PFSK-1 (cell line): ENCODE measurements at regions not wholly inside any gene's neighbourhood (a gene's known extent, or its start where the extent isn't known, plus 50 kb on each side); places are given as distances from the start of the nearest gene placed in this dataset.

ENCODE experiments used
- FOXP2 ChIP-seq: optimal IDR thresholded peaks from 2 replicates; pipeline ENCODE3; 2011; ENCODE audit warnings: borderline replicate concordance, control low read depth, inconsistent platforms; ENCODE audit not compliant: insufficient read depth; ENCODE audit errors: extremely low read length, extremely low read depth
- POLR2AphosphoS5 ChIP-seq: IDR thresholded peaks from 2 replicates; pipeline ENCODE4 v1.6.1; 2012; ENCODE audit warnings: low read depth, mild to moderate bottlenecking, control low read depth, low read length, moderate library complexity
- SIN3A ChIP-seq: IDR thresholded peaks from 2 replicates; pipeline ENCODE4 v1.6.1; 2012; ENCODE audit warnings: mild to moderate bottlenecking, low read length, moderate library complexity, borderline replicate concordance; ENCODE audit not compliant: insufficient read depth
- TAF1 ChIP-seq: IDR thresholded peaks from 2 replicates; pipeline ENCODE4 v1.6.1; 2012; ENCODE audit warnings: low read length, control low read depth, borderline replicate concordance; ENCODE audit not compliant: insufficient read depth
- TF ChIP-seq, protein P1 (sequence below), 2 experiments: IDR thresholded peaks; 2 replicates each; pipeline versions ENCODE4 v1.6.1 to v1.8.0; 2011 to 2012; ENCODE audit warnings: low read depth in 2 of 2, low read length in 2 of 2, control low read depth in 1 of 2, inconsistent platforms in 1 of 2, mild to moderate bottlenecking in 1 of 2, moderate library complexity in 1 of 2; ENCODE audit not compliant: insufficient read depth in 1 of 2

DNA sequence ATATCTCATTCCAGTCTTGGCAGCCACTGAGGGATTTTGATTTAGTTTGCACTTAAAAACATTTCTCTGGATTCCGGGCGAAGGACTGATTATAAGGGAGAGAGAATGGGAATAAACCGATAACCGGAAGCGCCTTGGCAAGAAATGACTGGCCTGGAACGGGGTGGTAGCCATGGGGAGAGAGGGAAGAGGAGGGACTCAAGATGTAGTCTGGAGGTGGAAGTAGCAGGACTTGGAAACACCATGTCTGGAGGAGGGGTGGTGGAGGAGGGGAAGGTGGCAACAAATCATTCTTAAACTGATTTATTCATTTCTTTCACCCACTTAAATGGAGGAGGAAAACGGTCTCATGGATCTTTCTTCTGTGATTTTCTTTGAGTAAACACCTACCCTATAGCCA, 238.1 kb downstream of the REEP3 start:
- TF ChIP-seq TAF1 (no peak), FOXP2 (no peak), POLR2AphosphoS5 (no peak), SIN3A (no peak)
- TF ChIP-seq, protein P1, sequence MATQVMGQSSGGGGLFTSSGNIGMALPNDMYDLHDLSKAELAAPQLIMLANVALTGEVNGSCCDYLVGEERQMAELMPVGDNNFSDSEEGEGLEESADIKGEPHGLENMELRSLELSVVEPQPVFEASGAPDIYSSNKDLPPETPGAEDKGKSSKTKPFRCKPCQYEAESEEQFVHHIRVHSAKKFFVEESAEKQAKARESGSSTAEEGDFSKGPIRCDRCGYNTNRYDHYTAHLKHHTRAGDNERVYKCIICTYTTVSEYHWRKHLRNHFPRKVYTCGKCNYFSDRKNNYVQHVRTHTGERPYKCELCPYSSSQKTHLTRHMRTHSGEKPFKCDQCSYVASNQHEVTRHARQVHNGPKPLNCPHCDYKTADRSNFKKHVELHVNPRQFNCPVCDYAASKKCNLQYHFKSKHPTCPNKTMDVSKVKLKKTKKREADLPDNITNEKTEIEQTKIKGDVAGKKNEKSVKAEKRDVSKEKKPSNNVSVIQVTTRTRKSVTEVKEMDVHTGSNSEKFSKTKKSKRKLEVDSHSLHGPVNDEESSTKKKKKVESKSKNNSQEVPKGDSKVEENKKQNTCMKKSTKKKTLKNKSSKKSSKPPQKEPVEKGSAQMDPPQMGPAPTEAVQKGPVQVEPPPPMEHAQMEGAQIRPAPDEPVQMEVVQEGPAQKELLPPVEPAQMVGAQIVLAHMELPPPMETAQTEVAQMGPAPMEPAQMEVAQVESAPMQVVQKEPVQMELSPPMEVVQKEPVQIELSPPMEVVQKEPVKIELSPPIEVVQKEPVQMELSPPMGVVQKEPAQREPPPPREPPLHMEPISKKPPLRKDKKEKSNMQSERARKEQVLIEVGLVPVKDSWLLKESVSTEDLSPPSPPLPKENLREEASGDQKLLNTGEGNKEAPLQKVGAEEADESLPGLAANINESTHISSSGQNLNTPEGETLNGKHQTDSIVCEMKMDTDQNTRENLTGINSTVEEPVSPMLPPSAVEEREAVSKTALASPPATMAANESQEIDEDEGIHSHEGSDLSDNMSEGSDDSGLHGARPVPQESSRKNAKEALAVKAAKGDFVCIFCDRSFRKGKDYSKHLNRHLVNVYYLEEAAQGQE (IDR thresholded peaks at IDR 0.05; ENCODE audit: insufficient read depth in 1 of 2, low read depth in 2 of 2, low read length in 2 of 2) = no peak

DNA sequence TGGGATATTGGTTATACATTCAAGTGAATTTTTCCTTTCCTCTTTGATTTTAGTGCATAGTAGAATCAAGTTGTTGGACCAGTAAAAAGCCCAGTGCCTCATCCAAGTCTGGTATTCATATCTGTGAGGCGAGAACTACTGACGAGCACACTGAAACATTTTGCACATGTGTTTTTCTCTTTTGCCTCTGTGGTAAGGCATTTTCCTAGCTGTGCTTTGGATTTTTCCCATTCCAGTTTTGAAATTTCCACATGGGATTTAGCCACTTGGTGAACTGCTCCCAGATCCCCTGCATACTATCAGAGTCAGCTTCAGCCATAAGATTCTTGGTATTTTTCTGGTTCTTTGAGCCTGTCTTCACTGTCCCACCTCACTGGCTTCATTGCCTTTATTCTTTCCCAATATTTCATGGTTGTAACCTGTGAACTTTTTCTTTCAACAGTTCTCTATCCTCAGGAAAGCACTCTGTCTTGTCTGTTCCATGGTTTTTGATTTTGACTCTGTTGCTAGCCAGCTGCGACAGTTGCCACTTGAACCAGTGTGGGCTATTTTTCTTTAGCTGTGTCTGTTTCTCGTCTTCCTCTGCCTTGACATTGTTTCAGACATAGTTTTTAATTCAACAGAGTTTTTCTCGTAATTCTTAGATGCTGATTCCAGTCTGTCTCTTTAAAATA, 239.0 kb downstream of the REEP3 start:
- TF ChIP-seq POLR2AphosphoS5 (no peak), FOXP2 (no peak), TAF1 (no peak), SIN3A (no peak)
- TF ChIP-seq, protein P1 (IDR thresholded peaks at IDR 0.05; ENCODE audit: insufficient read depth in 1 of 2, low read depth in 2 of 2, low read length in 2 of 2) = no peak

DNA sequence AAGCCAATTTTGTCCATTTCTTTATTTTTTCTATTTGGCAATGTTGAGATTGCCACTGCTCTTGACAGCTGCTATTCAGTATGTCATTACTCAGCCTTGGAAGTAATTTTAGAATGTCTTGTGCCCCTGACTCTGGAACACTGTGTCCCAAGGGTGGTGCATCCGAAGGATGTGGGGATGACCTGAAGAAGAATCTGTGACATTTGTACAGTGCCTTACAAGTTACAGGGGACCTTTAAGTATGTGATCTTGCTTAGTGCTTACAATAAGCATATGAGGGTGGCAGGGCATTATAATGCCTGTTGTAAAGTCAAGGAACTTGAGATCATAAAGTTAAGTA, 239.5 kb downstream of the REEP3 start:
- TF ChIP-seq FOXP2 = no peak
- no peak for TF ChIP-seq SIN3A
- TF ChIP-seq POLR2AphosphoS5 = no peak
- TF ChIP-seq TAF1 = no peak
- TF ChIP-seq, protein P1 (IDR thresholded peaks at IDR 0.05; ENCODE audit: insufficient read depth in 1 of 2, low read depth in 2 of 2, low read length in 2 of 2) = no peak

DNA sequence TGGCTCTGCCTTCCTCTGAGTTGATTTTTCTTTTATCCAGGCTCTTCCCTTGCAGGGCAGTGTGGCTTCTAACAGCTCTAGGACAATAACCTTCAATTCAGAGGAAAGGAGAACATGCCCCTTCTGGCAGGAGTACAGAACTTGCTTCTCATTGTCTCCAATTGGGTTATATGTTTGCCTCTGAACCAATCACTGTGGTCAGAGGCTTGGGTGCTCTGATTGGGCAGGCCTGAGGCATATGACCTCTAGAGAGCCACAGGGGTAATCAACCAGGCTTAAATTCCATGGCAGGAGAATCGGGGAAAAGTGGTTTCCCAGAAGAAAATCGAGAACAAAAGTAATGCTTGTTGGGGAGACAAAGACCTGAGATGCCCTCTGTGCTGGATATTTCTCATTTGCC, 240.0 kb downstream of the REEP3 start:
- TF ChIP-seq POLR2AphosphoS5 (no peak), TAF1 (no peak), SIN3A (no peak), FOXP2 (no peak)
- TF ChIP-seq, protein P1 (IDR thresholded peaks at IDR 0.05; ENCODE audit: insufficient read depth in 1 of 2, low read depth in 2 of 2, low read length in 2 of 2) = no peak
